Large intestine (tissue), 3 donors: ENCODE measurements at regions not wholly inside any gene's neighbourhood (a gene's known extent, or its start where the extent isn't known, plus 50 kb on each side); places are given as distances from the start of the nearest gene placed in this dataset.
"Not testable (repeated sequence)": the region's sequence is repeated elsewhere in the genome, so short reads cannot be mapped to it uniquely, and the experiment has no call there.

Experiments used
- DNase-seq, 2 donors: peaks; one replicate each; pipeline versions ENCODE4 v3.0.0 to v3.0.0-alpha.2; 2013
- H3K27ac ChIP-seq: one replicate; pipeline ENCODE4 v1.5.1; 2013; ENCODE audit warnings: low read length
- H3K27me3 ChIP-seq: 2 replicates; pipeline ENCODE4 v1.6.1; 2013; ENCODE audit warnings: low read length; ENCODE audit not compliant: control insufficient read depth, insufficient read depth
- H3K36me3 ChIP-seq: 2 replicates; pipeline ENCODE4 v1.6.1; 2013; ENCODE audit warnings: low read length; ENCODE audit not compliant: control insufficient read depth, insufficient read depth
- H3K4me1 ChIP-seq: one replicate; pipeline ENCODE4 v1.6.1; 2013; ENCODE audit warnings: low read length; ENCODE audit not compliant: control insufficient read depth, insufficient read depth
- H3K4me3 ChIP-seq: one replicate; pipeline ENCODE4 v1.5.1; 2013; ENCODE audit warnings: low read length
- H3K9me3 ChIP-seq: one replicate; pipeline ENCODE4 v1.6.1; 2013; ENCODE audit warnings: mild to moderate bottlenecking, low read depth, low read length, moderate library complexity; ENCODE audit not compliant: control insufficient read depth
- WGBS: methylation state at CpG from one replicate; pipeline ENCODE4 v1.1.5; 2013; ENCODE audit warnings: low lambda C conversion rate; ENCODE audit not compliant: insufficient coverage; 5-methylcytosine and 5-hydroxymethylcytosine counted together

DNA sequence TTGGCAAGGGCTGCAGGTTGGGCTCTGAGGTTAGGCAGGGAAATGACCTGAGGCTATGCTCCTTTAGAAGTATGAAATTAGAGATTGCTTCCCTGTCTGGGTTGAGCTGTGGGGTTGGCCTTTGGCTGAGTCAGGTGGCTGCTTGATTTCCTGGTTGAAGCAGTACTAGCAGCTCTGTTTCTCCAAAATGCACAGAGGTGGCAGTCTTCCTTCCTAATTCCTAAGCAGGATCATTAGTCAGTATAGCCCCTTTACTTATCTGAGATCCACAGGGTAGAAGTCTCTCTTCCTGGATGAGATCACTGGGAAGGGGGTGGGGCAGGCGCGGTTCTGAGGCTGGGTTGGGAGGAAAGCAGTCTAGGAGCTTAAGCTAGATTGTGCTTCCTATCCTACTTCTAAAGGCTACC, 1917.5 kb downstream of the LRRC4C start:
- no peak for DNase-seq
- H3K9me3 ChIP-seq = no peaks in the 10 kb centered on the region
- no peaks in the 10 kb centered on the region for H3K4me1 ChIP-seq
- no peak overlapping the region for H3K27ac ChIP-seq
- no peaks in the 10 kb centered on the region for H3K36me3 ChIP-seq
- H3K27me3 ChIP-seq = no peaks in the 10 kb centered on the region
- WGBS = no CpG with 5 or more reads among the region's 2 CpGs
- H3K4me3 ChIP-seq = no peak overlapping the region

DNA sequence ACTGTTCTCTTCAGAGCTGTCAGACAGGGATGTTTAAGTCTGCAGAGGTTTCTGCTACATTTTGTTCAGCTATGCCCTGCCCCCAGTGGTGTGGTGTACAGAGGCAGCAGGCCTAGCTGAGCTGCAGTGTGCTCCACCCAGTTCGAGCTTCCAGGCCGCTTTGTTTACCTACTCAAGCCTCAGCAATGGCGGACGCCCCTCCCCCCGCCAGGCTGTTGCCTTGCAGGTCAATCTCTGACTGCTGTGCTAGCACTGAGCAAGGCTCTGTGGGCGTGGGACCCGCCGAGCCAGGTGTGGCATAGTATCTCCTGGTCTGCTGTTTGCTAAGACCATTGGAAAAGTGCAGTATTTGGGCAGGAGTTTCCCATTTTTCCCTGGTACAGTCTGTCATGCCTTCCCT, 1923.1 kb downstream of the LRRC4C start:
- H3K4me1 ChIP-seq = not testable (repeated sequence)

More for the DNA sequence above, 1923.1 kb downstream of the LRRC4C start:
- not testable (repeated sequence) for DNase-seq, H3K36me3 ChIP-seq, H3K27me3 ChIP-seq, H3K9me3 ChIP-seq, H3K27ac ChIP-seq, H3K4me3 ChIP-seq
- no CpG with 5 or more reads among the region's 8 CpGs for WGBS
